DMS153 treated with DMSO at 0.1 percent for 48 hours (cell line): ENCODE measurements at regions not wholly inside any gene's neighbourhood (a gene's known extent, or its start where the extent isn't known, plus 50 kb on each side); places are given as distances from the start of the nearest gene placed in this dataset.
A peak's percentile ranks its signal among the peaks of the same experiment; 100 is the strongest.

Experiments
- DNase-seq: peaks from one replicate; lab custom pipeline; 2025; ENCODE audit not compliant: unreplicated experiment; lab: John Stamatoyannopoulos, UW

GRCh38 chr6:163663575-163663974 is 249.1 kb downstream of the QKI start:
- no peak for DNase-seq

DNA sequence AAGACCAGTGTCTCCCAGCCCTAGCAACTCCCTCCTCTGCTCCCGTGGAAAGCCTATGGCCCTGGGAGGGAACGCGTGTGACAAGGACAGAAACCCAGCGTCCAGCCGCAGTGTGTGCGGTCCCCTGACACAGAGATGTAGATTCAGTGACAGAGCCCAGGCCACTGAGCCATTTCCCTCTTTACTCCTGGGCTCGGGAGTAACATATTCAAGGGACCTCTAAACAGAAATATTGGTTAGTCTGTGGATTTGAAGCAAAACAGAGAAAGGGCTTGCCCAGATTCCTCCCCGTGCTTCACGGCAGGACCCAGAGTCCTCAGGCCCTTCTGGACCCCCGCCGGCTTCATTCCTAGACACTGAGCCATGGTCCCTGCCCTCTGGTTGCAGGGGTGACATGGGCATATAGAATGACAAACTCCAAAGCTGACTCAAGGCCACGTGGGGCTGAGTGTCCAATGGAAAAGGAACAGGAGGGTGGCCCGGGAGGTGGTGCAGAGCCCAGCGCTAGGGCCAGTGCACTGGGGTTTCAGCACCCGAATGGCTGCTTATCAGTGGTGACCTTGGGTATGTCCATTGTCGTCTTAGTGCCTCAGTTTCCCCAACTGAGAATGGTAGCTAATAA is 248.2 kb downstream of the QKI start:
- DNase-seq = no peak

GRCh38 chr6:163661272-163661671 is 246.8 kb downstream of the QKI start:
- no peak for DNase-seq

DNA sequence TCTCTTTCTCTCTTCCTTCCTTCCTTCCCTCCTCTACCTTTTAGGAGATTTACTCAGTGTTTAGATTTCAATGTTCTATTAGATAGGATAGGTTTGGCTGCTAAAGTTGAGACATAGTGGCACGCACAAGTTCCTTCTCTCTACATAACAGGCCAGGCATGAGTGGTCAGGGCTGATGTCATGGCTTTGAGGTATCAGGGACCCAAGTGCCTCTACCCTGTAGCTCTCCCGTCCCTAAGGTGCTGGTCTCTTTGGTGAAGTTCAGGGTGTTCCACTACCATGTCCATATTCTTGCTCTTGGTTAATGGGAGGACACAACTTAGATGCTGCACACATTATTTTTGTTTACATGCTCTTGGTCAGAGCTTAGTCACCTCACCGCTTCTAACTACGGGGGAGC is 245.3 kb downstream of the QKI start:
- DNase-seq = no peak

GRCh38 chr6:163655217-163656121 is 241.0 kb downstream of the QKI start:
- no peak for DNase-seq

DNA sequence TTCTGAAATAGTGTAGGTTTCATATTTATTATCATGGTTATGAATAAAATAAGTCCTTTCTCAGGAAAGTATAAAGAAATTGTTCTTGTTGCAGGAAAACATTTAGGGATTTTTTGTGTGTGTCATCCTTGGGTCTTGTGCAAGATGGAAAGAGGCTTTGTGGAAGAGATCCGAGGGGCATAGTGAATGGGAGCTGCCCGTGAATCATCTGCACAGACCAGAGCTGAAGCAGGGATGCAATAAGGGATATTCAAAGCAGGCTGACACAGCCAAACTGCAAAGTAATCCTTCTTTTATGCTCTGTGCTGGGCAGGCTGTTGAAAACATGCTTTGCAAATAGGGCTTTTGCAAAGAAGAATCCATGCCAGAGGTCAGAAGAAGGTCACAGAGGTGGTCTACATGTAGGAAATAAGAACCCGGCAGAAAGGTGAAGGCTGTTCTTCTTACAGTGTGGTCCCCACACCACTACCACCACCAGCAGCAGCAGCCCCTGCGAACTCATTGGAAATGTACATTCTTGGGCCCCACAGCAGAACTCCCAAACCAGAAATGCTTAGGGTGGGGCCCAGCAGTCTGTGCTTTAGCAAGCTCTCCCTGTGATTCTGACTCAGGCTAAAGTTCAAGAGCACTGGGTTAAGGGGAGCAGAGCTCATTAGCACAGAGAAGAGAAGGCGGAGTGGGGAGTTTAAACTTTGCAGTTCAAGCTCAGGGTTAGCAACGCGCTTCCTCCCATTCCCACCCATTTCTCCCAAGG is 237.6 kb downstream of the QKI start:
- DNase-seq = no peak

DNA sequence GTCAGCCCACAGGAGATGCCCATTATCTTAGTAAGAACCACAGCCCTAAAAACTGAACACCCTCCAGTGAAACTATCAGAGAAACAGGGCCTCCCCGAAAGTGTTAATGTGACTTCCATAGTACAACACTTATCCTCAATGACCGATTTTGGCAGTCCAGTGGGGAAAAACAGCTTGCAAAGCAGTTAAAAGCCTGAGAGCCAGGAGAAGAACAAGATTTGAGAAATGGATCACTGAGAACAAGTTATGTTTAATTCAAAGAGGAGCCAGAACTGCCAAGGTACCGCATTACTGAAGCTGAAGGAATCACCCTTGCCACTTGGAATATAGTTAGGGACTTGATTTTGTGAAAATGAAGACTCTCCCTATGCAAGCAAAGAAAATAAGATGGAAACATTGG is 236.9 kb downstream of the QKI start:
- no peak for DNase-seq

- no peak for DNase-seq
Observed at GRCh38 chr6:163648868-163649267, 234.3 kb downstream of the QKI start.

DNA sequence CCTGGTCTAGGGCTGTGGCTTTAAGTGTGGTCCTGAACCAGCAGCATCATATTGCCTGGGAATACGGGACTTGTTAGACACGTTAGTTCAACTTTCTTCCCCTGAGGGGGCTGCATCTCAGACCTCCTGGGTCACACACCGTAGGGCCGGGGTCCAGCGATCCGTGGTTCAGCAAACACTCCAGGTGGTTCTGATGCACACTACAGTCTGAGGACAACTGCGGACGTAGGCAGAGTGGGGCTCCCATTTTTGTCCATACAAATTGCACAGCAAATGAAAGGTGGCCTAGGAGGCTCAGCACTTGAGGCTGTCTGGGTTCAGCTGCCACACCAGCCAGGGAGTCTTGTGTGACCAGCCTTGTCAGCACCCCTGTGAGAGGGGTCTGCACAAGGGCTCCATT is 233.1 kb downstream of the QKI start:
- no peak for DNase-seq

GRCh38 chr6:163646866-163647265 is 232.3 kb downstream of the QKI start:
- DNase-seq = no peak

DNA sequence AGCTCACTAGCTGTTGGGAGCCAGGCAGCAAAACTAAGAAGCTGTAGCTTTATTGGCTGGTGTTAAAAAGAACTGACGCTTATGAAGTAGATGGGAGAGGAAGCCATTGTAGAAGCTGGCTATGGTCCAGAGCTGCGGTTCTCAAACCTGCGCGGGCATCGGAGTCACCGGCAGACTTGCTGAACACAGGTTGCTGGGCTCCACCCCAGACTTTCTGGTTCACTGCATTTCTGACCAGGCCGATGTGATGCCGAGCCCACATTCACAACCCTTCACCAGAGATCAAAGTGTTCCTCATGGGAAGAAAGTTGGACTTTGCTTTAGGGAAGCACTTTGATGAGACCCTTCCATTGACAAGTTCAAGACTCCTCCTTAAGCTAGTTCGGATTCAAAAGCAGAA is 231.6 kb downstream of the QKI start:
- DNase-seq = no peak

DNA sequence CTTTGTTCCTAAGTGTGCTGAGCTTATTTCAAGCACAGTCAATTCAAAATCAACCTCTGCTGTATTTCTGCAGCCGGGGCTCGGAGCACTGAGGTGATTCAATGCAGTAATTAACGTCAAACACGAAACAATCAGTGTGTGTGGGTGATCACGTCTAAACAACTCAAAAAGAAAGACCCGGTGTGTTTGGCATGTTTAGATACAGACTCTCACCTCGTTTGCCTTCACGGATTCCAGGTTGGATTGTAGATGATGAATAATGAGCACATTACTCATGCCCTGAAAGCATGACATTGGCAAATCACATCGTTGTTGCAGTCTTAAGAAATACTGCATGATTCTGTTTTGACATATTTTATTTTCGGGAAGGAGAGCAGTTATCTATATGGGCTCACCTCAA is 231.0 kb downstream of the QKI start:
- no peak for DNase-seq

DNA sequence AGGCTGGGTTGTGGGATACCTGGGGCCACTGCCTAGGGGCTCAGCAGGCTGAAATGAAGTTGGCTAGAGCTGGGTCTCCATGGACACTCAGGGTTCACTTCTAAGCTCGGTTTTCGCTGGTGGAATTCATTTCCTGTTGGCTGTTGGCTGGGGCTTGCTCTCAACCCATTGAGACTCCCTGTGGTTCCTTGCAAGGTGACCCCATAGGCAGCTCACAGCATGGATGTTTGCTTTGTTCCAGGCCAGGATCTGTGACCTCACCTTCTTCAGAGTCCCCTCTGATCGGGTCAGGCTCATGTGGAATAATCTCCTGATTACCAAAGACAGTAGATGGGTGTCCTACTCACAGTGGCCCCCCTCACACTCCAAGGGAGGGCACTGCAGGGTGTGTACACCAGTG is 229.3 kb downstream of the QKI start:
- DNase-seq = no peak

DNA sequence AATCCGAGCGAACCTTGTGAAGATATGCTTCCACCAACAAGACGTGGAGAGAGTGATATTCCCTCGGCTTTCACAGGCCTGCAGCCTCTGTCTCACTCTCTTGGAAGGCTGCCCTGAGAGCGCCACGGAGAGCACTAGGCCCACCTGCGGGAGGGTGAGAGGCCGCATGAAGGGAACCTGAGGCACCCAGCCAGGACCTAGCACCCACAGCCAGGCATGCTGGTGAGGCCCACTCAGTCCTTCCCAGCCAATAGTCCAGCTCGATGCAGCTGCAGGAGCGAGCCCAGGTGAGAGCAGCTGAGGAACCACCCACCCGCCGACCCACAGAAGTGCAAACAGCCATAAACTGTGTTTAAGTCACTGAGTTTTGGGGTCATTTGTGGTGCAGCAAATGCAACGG is 227.2 kb downstream of the QKI start:
- DNase-seq = no peak

DNA sequence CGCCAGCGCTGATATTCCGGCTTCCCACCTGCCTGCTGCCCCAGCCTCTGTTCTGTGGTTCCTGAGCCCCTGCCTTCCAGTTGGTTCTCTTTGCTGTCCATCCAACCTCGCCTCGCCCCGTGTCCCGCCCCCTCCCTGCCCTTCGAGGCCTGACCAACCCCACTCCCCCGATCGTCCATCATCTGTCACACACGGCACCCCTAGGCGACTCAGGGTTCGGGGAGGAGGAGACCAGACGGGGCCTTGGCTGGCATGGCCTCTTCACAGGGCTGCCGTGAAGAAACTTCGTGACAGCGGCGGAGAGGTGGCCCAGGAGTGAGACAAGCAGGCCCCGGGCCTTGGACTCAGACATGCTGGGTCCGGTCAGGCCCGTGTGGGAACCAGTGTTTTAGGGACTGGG is 226.1 kb downstream of the QKI start:
- DNase-seq = no peak

GRCh38 chr6:163637524-163637923 is 223.0 kb downstream of the QKI start:
- no peak for DNase-seq

- no peak for DNase-seq
Observed at GRCh38 chr6:163635731-163636364, 221.3 kb downstream of the QKI start.

DNA sequence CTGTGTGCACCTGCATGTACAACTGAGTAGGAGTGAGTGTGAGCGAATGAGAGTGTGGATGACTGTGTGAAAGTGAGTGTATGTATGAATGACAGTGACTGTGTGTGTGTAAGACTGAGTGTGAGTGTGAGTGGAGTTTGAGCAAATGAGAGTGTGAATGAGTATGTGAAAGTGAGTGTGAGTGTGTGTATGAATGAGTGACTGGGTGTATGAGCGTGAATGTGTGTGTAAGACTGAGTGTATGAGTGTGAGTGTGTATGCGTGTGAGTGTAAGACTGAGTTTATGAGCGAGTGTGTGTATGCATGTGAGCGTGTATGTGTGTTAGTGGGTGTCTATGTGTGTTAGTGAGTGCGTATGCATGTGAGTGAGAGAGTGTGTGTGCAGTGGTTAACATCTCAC is 220.8 kb downstream of the QKI start:
- no peak for DNase-seq

GRCh38 chr6:163634211-163635171 is 220.0 kb downstream of the QKI start:
- peak; percentile 72 for DNase-seq

DNA sequence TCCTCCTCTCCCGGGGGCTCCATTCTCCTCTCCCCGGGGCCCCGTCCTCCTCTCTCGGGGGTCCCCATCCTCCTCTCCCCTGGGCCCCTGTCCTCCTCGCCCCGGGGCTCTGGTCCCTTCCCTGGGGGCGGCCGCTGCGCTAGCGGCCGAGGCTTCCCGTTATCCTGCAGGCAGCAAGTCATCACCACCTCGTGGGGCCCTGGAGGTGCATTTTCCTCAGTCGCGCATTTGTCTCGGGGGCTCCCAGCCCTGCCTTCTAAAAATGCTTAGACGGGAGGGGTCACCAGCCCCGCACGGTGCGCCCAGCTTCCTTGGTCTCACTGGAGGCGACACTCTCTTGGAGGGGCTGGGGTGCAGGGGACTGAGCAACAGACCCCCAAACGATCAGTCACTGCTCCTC is 216.5 kb downstream of the QKI start:
- DNase-seq = no peak
